ENCODE measurements at regions not wholly inside any gene's neighbourhood (a gene's known extent, or its start where the extent isn't known, plus 50 kb on each side); places are given as distances from the start of the nearest gene placed in this dataset.

DNA sequence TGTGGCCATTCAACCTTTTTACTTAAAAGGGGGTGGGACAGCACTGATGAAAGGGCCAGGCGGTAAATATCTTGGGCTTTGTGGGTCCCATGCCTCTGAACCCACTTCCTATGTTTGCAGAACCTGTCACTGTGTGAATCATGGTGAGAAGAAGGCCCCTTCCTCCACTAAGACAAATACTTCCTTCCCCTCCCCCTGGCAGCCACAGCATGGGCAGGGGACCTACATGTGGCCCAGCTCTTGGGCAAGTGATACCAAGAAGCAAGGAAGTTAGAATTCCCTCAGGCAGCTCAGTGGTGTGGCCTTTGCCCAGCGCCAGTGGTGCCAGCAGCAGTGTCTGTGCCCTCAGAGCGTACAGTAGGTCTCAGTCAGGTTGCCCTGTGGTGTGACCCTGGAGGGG is 168.6 kb downstream of the TRIM33 start:
- in situ Hi-C loops (cut with MboI; ENCODE audit: low sequenced_read_pairs) = no loop called here

DNA sequence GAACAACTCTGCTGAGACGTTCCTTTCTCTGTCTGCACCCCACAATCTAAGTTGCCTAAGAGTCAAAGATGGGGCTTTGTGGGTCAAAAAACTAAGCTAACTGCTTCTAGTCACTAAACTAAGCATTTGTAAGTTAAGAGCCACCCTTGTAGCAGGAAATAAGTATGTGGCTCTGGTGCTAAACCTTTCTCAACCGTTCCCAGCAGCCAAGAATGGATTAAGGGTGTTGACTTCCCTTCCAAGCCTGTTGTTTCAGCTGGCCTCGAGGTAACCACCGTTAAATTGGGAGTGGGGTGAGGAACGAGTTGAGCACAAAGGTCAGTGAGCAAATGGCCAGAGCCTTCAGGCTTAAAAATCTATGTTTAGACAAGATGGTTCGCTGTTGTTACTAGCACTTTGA is 169.1 kb downstream of the TRIM33 start:
- in situ Hi-C loops (cut with MboI; ENCODE audit: low sequenced_read_pairs) = no loop called here

GRCh38 chr1:114341299-114341698 is 169.7 kb downstream of the TRIM33 start:
- in situ Hi-C loops (cut with MboI; ENCODE audit: low sequenced_read_pairs) = no loop called here

GRCh38 chr1:114340892-114341291 is 170.1 kb downstream of the TRIM33 start:
- in situ Hi-C loops (cut with MboI; ENCODE audit: low sequenced_read_pairs) = no loop called here

GRCh38 chr1:114339379-114339778 is 171.6 kb downstream of the TRIM33 start:
- in situ Hi-C loops (cut with MboI; ENCODE audit: low sequenced_read_pairs) = no loop called here

DNA sequence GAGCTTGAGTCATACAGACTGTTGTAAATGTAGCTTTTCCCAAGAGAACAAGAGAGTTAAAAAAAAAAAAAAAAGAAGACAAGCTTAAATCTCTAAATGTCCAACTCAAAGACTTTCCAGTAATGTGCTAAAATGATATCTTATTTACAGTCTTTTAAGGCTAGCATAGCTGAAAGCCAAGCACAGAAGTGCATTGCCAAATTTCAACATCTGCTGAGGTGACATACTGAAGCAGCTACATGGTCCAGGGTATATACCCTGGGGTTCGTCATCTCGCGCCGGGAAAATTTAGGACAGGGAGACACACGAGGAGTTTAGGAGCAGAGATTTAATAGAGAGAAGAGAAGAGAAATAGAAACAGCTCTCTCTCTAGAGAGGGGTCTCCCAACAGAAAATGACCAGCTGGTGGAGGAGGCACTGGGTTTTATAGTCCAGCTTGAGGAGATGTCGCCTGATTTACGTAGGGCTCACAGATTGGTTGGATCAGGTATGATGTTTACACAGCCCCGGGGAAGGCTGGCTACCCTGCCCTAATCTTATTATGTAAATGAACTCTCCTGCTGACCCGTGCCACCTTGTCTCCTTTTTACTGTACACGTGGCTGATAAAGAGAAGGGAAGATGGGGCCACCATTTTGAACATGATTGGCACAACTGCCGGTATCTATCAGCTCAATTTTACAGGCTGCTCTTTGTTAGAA is 172.7 kb downstream of the TRIM33 start:
- in situ Hi-C loops (cut with MboI; ENCODE audit: low sequenced_read_pairs) = no loop called here

- in situ Hi-C loops (cut with MboI; ENCODE audit: low sequenced_read_pairs) = no loop called here
These were observed 173.6 kb downstream of the TRIM33 start for GRCh38 chr1:114337417-114337816.

DNA sequence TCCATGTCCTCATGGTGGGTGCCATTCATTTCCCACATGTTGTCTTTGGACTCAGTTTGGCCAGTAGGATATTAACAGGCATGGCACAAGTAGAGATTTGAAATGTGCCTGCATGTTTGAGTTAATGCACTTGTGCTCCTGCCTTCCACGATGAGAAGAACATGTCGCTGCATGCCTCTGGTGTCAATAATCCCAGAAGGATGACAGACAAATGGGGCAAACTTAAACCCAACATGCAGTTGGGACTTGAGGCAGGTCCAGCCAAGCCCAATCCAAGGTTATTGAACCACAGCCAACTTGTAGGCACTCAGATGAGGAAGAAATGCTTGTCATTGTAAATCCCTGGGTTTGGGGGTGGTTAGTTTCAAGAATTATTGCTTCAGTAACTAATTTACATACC is 174.6 kb downstream of the TRIM33 start:
- in situ Hi-C loops (cut with MboI; ENCODE audit: low sequenced_read_pairs) = no loop called here

DNA sequence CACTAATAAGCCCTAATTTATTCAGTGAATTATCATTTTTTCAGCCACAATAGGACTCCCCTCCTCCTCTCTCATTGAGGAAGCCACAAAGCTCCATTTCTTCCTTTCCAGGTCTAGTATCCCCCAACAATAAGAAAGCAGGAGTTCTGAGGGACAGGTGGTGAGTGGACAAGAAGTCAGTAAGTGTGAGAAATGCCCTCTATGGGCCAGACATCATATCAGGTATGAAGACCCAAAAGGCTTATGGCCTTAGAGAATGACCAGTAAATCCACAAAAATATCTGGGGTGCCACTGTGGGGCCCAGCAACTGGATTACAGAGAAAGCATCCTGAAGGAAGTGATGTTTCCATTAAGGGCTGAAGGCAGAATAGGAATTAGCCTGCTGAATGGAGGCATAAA is 175.7 kb downstream of the TRIM33 start:
- in situ Hi-C loops (cut with MboI; ENCODE audit: low sequenced_read_pairs) = no loop called here

DNA sequence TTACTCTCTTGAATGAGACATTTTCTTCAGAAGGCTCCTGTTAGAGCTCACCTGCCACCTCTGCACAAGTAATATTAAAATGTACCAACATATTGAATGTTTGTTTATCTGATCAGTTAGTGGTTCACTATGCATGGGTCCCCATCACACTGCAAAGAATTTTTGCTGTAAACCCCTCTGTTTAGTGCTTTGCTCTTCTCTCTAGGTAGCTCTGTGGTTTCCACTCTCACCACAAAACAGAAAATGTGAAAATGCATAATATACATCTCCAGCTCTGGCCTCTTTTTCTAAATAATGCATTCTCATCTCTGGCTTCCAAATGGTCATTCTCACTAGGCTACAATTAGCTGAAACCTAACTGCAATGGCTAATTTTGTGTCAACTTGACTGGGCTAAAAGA is 176.7 kb downstream of the TRIM33 start:
- in situ Hi-C loops (cut with MboI; ENCODE audit: low sequenced_read_pairs) = no loop called here

- in situ Hi-C loops (cut with MboI; ENCODE audit: low sequenced_read_pairs) = no loop called here
These were observed 177.3 kb downstream of the TRIM33 start for GRCh38 chr1:114333690-114334089.

- in situ Hi-C loops (cut with MboI; ENCODE audit: low sequenced_read_pairs) = no loop called here
These were observed 178.3 kb upstream of the SYT6 start for GRCh38 chr1:114331936-114332335.

- in situ Hi-C loops (cut with MboI; ENCODE audit: low sequenced_read_pairs) = no loop called here
These were observed 176.8 kb upstream of the SYT6 start for GRCh38 chr1:114330451-114330983.

GRCh38 chr1:114328361-114328904 is 174.8 kb upstream of the SYT6 start:
- in situ Hi-C loops (cut with MboI; ENCODE audit: low sequenced_read_pairs) = no loop called here

GRCh38 chr1:114324662-114324965 is 170.9 kb upstream of the SYT6 start:
- in situ Hi-C loops (cut with MboI; ENCODE audit: low sequenced_read_pairs) = no loop called here

GRCh38 chr1:114323959-114324661 is 170.4 kb upstream of the SYT6 start:
- in situ Hi-C loops (cut with MboI; ENCODE audit: low sequenced_read_pairs) = no loop called here

- in situ Hi-C loops (cut with MboI; ENCODE audit: low sequenced_read_pairs) = no loop called here
These were observed 169.1 kb upstream of the SYT6 start for GRCh38 chr1:114322734-114323133.

GRCh38 chr1:114322207-114322606 is 168.5 kb upstream of the SYT6 start:
- in situ Hi-C loops (cut with MboI; ENCODE audit: low sequenced_read_pairs) = no loop called here

GRCh38 chr1:114320586-114320985 is 166.9 kb upstream of the SYT6 start:
- in situ Hi-C loops (cut with MboI; ENCODE audit: low sequenced_read_pairs) = no loop called here

- in situ Hi-C loops (cut with MboI; ENCODE audit: low sequenced_read_pairs) = no loop called here
These were observed 165.7 kb upstream of the SYT6 start for GRCh38 chr1:114319418-114319817.

DNA sequence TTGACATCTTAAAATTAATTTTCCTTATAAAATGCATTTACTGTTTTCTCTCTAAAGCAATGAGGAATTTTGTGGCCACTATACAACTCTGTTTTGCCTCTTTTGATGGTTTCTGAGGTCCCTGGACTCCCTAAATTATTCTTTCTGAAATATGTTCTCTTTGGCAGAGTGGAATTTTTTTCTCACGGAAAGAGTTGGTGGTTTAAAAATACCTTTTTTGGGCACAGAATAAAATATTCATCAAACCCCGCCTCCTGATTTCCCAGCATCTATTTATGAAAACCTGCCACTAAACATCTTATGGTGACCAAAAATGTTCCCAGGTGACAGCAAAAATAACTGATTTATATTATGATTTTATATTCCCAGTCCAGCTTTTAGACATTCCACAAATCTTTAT is 165.3 kb upstream of the SYT6 start:
- in situ Hi-C loops (cut with MboI; ENCODE audit: low sequenced_read_pairs) = no loop called here

DNA sequence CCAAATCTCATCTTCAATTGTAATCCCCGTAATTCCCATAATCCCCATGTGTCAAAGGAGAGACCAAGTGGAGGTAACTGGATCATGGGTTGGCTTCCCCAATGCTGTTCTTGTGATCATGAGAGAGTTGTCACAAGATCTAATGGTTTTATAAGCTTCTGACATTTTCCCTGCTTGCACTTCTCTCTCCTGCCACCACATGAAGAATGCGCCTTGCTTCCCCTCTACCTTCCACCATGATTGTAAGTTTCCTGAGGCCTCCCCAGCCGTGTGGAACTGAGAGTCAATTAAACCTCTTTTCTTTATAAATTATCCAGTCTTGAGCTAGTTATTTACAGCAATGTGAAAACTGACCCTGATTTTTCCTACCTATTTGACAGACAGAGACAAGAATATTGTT is 162.5 kb upstream of the SYT6 start:
- in situ Hi-C loops (cut with MboI; ENCODE audit: low sequenced_read_pairs) = no loop called here

Data from HL-60/S4 treated with retinoic acid at 250 ng/mL for 4 days and 3 days (cell line).